DND-41 (cell line): ENCODE measurements at regions not wholly inside any gene's neighbourhood (a gene's known extent, or its start where the extent isn't known, plus 50 kb on each side); places are given as distances from the start of the nearest gene placed in this dataset.

Experiments used
- ATAC-seq: fragments of 200-7000 bp; cut with Tn5 transposase; 3 replicates; pipeline ENCODE4 v1.9.1; 2021; ENCODE audit warnings: low read depth; ENCODE audit not compliant: insufficient read depth
- DNase-seq: peaks from one replicate; pipeline ENCODE4 v3.0.0-alpha.2; 2020
- H2AFZ ChIP-seq: 2 replicates; pipeline ENCODE4 v1.6.0; 2012; ENCODE audit warnings: low read depth, low read length
- H3K27ac ChIP-seq: 2 replicates; pipeline ENCODE4 v1.5.1; 2012; ENCODE audit warnings: low read length, inconsistent platforms
- H3K27me3 ChIP-seq: fragments of 200-600 bp; sonication (generic); 2 replicates; pipeline ENCODE4 v1.6.0; 2012; ENCODE audit warnings: low read length, mild to moderate bottlenecking, inconsistent platforms; ENCODE audit not compliant: insufficient read depth, poor library complexity
- H3K36me3 ChIP-seq: 2 replicates; pipeline ENCODE4 v1.5.1; 2012; ENCODE audit warnings: low read length, inconsistent platforms; ENCODE audit not compliant: insufficient read depth
- H3K4me1 ChIP-seq: 2 replicates; pipeline ENCODE4 v1.5.1; 2012; ENCODE audit warnings: mild to moderate bottlenecking, low read length; ENCODE audit not compliant: insufficient read depth
- H3K4me2 ChIP-seq: 2 replicates; pipeline ENCODE4 v1.6.0; 2012; ENCODE audit warnings: mild to moderate bottlenecking, moderate library complexity, low read length, inconsistent platforms; ENCODE audit not compliant: insufficient read depth
- H3K4me3 ChIP-seq, 2 experiments: fragments of 200-600 bp in 1 of 2; shearing (Covaris generic) in 1 of 2; 2 replicates each; pipeline ENCODE4 v1.5.1; 2012 to 2016; ENCODE audit warnings: inconsistent platforms in 2 of 2, low read length in 2 of 2, mild to moderate bottlenecking in 2 of 2, low read depth in 1 of 2, moderate library complexity in 1 of 2
- H3K79me2 ChIP-seq: 2 replicates; pipeline ENCODE4 v1.6.0; 2012; ENCODE audit warnings: low read length, inconsistent platforms; ENCODE audit not compliant: insufficient read depth
- H3K9ac ChIP-seq: 2 replicates; pipeline ENCODE4 v1.6.0; 2012; ENCODE audit warnings: low read depth, mild to moderate bottlenecking, inconsistent platforms, low read length, moderate library complexity
- H3K9me3 ChIP-seq: 2 replicates; pipeline ENCODE4 v1.5.1; 2012; ENCODE audit warnings: low read length, moderate library complexity, mild to moderate bottlenecking, inconsistent platforms; ENCODE audit not compliant: insufficient read depth, severe bottlenecking
- H4K20me1 ChIP-seq: 2 replicates; pipeline ENCODE4 v1.6.0; 2012; ENCODE audit warnings: low read length; ENCODE audit not compliant: insufficient read depth
- CTCF ChIP-seq: IDR thresholded peaks from 2 replicates; pipeline ENCODE4 v1.5.1; 2012; ENCODE audit warnings: borderline replicate concordance, low read length, moderate library complexity, mild to moderate bottlenecking; ENCODE audit not compliant: poor library complexity, severe bottlenecking; ENCODE audit errors: extremely low read depth
- EZH2 ChIP-seq: IDR thresholded peaks from 3 replicates; pipeline ENCODE4 v1.6.1; 2012; ENCODE audit warnings: borderline replicate concordance, low read depth, mild to moderate bottlenecking, moderate library complexity, low read length, inconsistent platforms; ENCODE audit not compliant: severe bottlenecking

GRCh38 chr5:89480406-89481007 is 597.5 kb upstream of the MEF2C start:
- H3K9me3 ChIP-seq: no peaks in the 10 kb centered on the region
- H3K4me1 ChIP-seq: no peaks in the 10 kb centered on the region
- no peak overlapping the region for H3K4me3 ChIP-seq
- no peaks in the 10 kb centered on the region for H3K79me2 ChIP-seq
- DNase-seq (no peak), ATAC-seq (no peak)
- H4K20me1 ChIP-seq: no peaks in the 10 kb centered on the region
- H3K27me3 ChIP-seq: no peaks in the 10 kb centered on the region
- H3K9ac ChIP-seq: no peak overlapping the region
- no peak overlapping the region for H3K27ac ChIP-seq
- H2AFZ ChIP-seq: no peak overlapping the region
- no peak overlapping the region for H3K4me2 ChIP-seq
- H3K36me3 ChIP-seq: no peaks in the 10 kb centered on the region
- TF ChIP-seq EZH2 (no peak), CTCF (no peak)

GRCh38 chr5:89478851-89479250 is 595.9 kb upstream of the MEF2C start:
- Histone ChIP-seq H3K79me2 (no peaks in the 10 kb centered on the region), H3K27ac (no peak overlapping the region), H3K4me2 (no peak overlapping the region), H3K4me3 (no peak overlapping the region), H3K36me3 (no peaks in the 10 kb centered on the region), H3K27me3 (no peaks in the 10 kb centered on the region), H3K9me3 (no peaks in the 10 kb centered on the region), H2AFZ (no peak overlapping the region), H3K9ac (no peak overlapping the region), H3K4me1 (no peaks in the 10 kb centered on the region), H4K20me1 (no peaks in the 10 kb centered on the region)
- TF ChIP-seq EZH2: no peak
- no peak for TF ChIP-seq CTCF
- no peak for ATAC-seq
- DNase-seq: no peak

- no peak overlapping the region for H3K4me3 ChIP-seq
- no peak for DNase-seq
- no peak overlapping the region for H3K4me2 ChIP-seq
- H3K36me3 ChIP-seq: no peaks in the 10 kb centered on the region
- H3K27ac ChIP-seq: no peak overlapping the region
- no peak for TF ChIP-seq EZH2
- no peak for TF ChIP-seq CTCF
- no peaks in the 10 kb centered on the region for H3K27me3 ChIP-seq
- ATAC-seq: no peak
- H3K79me2 ChIP-seq: no peaks in the 10 kb centered on the region
- H4K20me1 ChIP-seq: no peaks in the 10 kb centered on the region
- H3K4me1 ChIP-seq: no peaks in the 10 kb centered on the region
- H3K9me3 ChIP-seq: no peaks in the 10 kb centered on the region
- no peak overlapping the region for H3K9ac ChIP-seq
- no peak overlapping the region for H2AFZ ChIP-seq
These were observed 590.2 kb upstream of the MEF2C start for GRCh38 chr5:89473196-89473595.

- DNase-seq: no peak
- TF ChIP-seq CTCF (no peak), EZH2 (no peak)
- no peak for ATAC-seq
These were observed 588.6 kb upstream of the MEF2C start for GRCh38 chr5:89471541-89471940.

More at GRCh38 chr5:89471541-89471940, 588.6 kb upstream of the MEF2C start:
- no peaks in the 10 kb centered on the region for H3K27me3 ChIP-seq
- H3K4me3 ChIP-seq: no peak overlapping the region
- no peaks in the 10 kb centered on the region for H3K36me3 ChIP-seq
- H2AFZ ChIP-seq: no peak overlapping the region
- H3K9ac ChIP-seq: no peak overlapping the region
- no peaks in the 10 kb centered on the region for H3K79me2 ChIP-seq
- H3K9me3 ChIP-seq: no peaks in the 10 kb centered on the region
- no peaks in the 10 kb centered on the region for H3K4me1 ChIP-seq
- H3K27ac ChIP-seq: no peak overlapping the region
- H3K4me2 ChIP-seq: no peak overlapping the region
- H4K20me1 ChIP-seq: no peaks in the 10 kb centered on the region
